Activated CD4-positive, alpha-beta T cell treated with anti-CD3 and anti-CD28 coated beads, Interleukin-2, amount 50 U/mL, for 24 hours (primary cell): ENCODE measurements at regions not wholly inside any gene's neighbourhood (a gene's known extent, or its start where the extent isn't known, plus 50 kb on each side); places are given as distances from the start of the nearest gene placed in this dataset.
"Not testable (repeated sequence)": the region's sequence is repeated elsewhere in the genome, so short reads cannot be mapped to it uniquely, and the experiment has no call there.

Experiments used
- DNase-seq, 2 donors: peaks; one replicate each; pipeline ENCODE4 v3.0.0-alpha.2; 2020; ENCODE audit warnings: low read depth in 1 of 2, low spot score in 1 of 2

GRCh38 chrX:22526339-22526738 is 253.6 kb downstream of the CBLL2 start:
- no peak for DNase-seq

- no peak for DNase-seq
Observed at GRCh38 chrX:22527302-22527701, 254.6 kb downstream of the CBLL2 start.

GRCh38 chrX:22533898-22534297 is 261.2 kb downstream of the CBLL2 start:
- DNase-seq: no peak

DNA sequence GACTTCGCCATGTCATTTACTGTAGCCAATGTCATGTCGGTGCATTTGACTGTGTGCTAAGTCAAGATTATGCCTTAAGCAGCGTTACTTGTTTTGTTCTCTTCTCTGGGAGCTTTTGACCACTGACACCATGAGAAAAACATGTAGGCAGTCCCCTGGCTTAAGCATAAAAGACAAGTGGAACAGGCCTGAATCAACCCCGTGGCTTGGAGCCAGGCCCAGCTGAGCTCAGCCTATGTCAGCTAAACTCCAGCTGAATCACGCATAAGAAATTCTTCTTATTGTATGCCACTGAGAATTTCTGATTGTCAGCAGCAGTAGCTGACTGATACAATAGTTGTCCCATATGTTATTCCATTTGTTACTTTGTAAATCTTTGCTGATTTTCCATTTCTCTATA is 261.9 kb downstream of the CBLL2 start:
- DNase-seq: no peak

GRCh38 chrX:22536746-22537304 is 264.1 kb downstream of the CBLL2 start:
- DNase-seq: no peak

DNA sequence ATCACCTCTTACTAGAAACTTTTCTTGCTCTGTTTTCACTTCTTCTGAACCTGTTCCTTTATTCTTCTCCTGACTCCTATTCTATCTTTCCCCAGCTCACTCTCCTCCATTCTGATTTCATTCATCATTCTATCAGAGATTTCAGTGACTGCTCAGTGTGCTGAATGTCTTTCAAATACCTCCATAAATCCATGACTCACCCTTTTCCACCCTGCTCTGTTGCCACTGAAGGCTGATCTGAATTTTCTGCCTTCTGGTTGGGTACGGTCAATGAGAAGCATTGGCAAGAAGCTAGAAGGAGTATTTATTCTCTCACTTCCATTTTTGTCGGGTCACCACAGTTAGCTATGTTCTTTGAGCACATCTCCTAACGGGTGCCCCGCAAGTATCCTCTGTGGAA is 265.9 kb downstream of the CBLL2 start:
- DNase-seq: no peak

GRCh38 chrX:22541926-22542325 is 269.2 kb downstream of the CBLL2 start:
- no peak for DNase-seq

- DNase-seq: no peak
Observed at GRCh38 chrX:22542641-22543040, 269.9 kb downstream of the CBLL2 start.

DNA sequence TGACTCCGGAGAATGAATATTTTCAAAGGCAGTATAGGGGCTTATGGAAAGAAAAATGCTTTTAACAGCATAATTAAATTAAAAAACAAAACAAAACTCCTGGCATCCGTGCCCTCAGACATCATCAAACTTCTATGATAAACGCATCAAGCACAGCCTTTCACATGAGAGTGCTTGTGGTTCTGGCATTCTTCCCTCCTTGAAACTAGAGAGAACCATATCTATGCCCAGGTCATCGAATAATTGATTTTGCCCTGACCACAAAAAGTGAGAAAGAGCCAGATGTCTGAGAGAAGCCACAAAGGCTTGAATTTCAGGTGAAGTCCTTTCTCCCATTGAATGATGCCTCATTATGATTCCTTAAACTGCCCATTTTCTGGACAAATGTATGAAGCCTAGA is 286.8 kb downstream of the CBLL2 start:
- no peak for DNase-seq

DNA sequence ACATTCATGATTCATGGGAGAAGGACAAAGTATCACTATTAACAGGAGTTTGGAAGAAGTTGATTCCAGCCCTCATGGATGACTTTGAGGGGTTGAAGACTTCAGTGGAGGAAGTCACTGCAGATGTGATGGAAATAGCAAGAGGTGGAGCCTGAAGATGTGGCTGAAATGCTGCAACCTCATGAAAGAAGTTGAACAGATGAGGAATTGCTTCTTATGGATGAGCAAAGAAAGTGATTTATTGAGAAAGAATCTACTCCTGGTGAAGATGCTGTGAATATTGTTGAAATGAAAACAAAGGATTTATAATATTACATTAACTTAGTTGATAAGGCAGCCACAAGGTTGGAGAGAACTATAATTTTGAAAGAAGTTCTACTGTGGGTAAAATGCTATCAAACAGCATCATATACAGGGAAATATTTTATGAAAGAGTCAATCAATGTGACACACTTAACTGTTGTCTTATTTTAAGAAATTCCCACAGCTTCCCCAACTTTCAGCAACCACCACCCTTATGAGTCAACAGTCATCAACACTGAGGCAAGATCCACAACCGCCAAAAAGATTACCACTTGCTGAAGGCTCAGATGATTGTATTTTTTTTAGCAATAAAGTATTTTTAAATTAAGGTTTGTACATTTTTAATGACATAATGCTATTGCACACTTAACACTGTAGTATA is 302.6 kb downstream of the CBLL2 start:
- no peak for DNase-seq

- DNase-seq: no peak
Observed at GRCh38 chrX:22577181-22577580, 304.5 kb downstream of the CBLL2 start.

- no peak for DNase-seq
Observed at GRCh38 chrX:22585831-22586230, 313.1 kb downstream of the CBLL2 start.

DNA sequence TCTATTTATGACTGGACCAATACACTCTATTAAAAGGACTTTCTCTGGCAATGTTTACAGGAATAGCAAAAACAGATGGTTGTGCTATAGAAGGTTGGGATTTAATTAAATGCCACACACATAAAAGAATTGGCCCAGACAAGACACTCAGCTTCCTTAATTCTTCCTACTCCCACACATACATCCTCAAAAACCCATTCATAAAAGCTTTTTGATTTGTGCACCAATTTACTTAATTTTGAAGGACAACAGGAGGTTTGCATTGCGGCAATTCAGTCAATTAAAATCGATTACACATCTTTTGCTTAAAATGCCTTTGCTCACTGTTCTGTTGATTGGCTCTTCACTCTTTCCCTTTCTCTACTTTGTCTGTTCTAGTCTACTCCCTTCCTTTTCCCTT is 317.1 kb downstream of the CBLL2 start:
- DNase-seq: no peak

DNA sequence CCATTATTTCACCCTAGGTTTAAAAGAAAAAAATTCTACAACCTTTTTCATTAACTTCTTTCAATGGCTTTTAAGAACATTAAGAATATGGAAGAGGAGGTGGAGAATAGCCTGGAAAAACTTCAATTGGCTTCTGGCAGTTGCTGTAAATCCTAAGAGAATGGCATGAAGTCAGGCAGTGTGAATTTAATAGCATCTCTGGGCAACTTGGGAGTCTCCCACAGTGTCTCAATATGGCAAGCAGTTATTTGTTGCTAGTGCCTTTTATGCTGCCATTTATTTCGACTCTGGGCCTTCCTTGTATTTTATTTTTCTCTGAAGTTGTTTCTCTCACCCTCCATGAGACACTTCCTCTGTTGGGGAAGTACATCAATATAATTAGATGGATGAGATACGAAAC is 322.1 kb downstream of the CBLL2 start:
- DNase-seq: no peak

DNA sequence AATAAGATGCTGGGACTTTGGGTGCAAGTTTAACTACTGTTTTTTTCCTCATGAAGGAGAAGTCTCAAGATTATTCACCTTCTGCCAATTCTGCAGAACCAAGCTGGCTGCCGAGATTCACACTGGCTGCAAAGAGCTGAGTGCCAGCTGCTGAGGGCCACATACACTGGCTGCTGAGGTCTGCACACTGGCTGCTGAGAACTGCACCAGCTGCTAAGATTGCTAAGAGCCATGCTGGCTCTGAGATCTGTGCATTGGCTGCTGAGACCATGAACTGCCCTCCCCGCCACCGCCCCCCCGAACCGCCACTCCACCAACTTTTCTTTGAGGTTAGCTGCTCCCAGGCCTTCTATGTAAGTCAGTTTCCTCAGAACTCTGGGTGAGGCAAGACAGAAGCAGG is 330.3 kb downstream of the CBLL2 start:
- DNase-seq: no peak

DNA sequence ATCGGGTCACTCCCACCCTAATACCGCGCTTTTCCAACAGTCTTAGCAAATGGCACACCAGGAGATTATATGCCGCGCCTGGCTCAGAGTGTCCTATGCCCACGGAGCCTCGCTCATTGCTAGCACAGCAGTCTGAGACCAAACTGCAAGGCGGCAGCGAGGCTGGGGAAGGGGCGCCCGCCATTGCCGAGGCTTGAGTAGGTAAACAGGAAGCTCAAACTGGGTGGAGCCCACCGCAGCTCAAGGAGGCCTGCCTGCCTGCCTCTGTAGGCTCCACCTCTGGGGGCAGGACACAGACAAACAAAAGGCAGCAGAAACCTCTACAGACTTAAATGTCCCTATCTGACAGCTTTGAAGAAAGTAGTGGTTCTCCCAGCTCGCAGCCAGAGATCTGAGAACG is 336.7 kb downstream of the CBLL2 start:
- not testable (repeated sequence) for DNase-seq

- no peak for DNase-seq
Observed at GRCh38 chrX:22616867-22617266, 344.2 kb downstream of the CBLL2 start.

DNA sequence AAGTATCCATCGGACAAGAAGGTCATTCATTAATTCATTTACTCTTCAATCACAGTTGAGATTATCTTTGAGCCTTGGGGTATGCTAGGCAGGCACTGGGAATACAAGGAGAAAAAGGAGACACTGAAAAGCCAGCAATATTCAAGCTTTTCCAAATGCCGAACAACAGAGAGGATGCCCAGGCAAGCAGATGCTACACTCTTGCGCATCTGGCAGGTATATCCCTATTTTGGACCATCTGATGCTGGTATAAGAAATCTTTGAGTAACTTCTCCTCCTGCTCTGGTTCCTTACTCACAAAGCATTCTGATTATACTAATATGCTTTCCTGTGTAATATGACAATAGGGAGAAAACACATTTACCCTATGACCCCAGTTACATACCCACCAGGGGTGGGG is 354.9 kb downstream of the CBLL2 start:
- DNase-seq: no peak

DNA sequence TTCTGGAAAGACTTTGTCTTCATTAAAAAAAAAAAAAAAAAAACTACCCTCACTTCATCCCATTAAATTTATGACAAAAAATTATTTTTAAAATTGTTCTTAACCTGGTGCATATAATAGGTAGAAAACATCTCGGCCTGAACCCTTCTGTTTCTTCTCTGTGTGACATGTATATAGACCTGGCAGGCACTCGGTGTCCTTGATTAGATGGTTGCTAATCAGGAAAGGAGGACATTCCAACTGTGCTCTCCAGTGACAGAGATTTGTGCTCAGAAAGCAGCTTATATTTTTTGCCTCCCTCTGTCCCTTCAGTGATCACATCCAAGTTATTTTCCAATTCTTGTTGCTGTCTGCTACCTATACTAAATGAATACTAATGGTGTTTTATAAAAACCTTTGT is 355.6 kb downstream of the CBLL2 start:
- DNase-seq: no peak

GRCh38 chrX:22629105-22629725 is 356.5 kb downstream of the CBLL2 start:
- no peak for DNase-seq

- no peak for DNase-seq
Observed at GRCh38 chrX:22634083-22634482, 361.4 kb downstream of the CBLL2 start.

GRCh38 chrX:22634751-22635150 is 362.0 kb downstream of the CBLL2 start:
- DNase-seq: no peak

DNA sequence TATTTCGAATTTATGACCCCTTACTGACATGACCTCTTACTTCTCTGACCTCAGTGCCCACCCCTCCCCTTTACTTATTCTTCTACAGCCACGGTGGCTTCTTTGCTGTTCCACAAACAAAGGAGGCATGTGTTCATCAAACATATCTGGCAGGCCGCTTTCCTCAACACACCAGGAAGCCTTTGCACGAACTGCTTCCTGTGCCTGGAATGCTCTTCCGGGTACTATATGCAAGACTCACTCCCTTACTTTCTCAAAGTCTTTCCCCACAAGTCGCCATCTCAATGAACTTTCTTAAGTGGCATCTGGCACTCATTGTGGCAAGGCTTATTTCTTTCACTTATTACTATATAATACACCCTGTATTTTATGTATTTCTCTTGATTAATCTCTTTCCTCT is 351.5 kb upstream of the DDX53 start:
- DNase-seq: no peak
